H1 (cell line): ENCODE measurements at regions not wholly inside any gene's neighbourhood (a gene's known extent, or its start where the extent isn't known, plus 50 kb on each side); places are given as distances from the start of the nearest gene placed in this dataset.

ENCODE experiments used
- CTCF ChIA-PET: fragments of 300-600 bp; sonication (Branson Sonifier 250); formaldehyde crosslinking; loops from one replicate; lab custom pipeline; 2021; ENCODE audit not compliant: partially characterized antibody; lab: Charles Lee
- POLR2A ChIA-PET: fragments of 300-600 bp; sonication (Branson Sonifier 250); formaldehyde crosslinking; loops from one replicate; lab custom pipeline; 2021; ENCODE audit warnings: inconsistent platforms; ENCODE audit not compliant: partially characterized antibody; lab: Charles Lee
- DNase-seq, 2 experiments: peaks; one replicate each; pipeline versions ENCODE4 v3.0.0 to v3.0.0-alpha.2; 2010 to 2022; ENCODE audit warnings: low spot score in 2 of 2, low read depth in 1 of 2, mixed read lengths in 1 of 2
- FAIRE-seq: peaks from 2 replicates; lab custom pipeline; 2011; peaks lifted over from hg19 to GRCh38; lab: Jason Lieb, UNC
- H2AFZ ChIP-seq: 2 replicates; pipeline ENCODE4 v1.8.1; 2012; ENCODE audit warnings: low read length, inconsistent platforms
- H2AK5ac ChIP-seq: 2 replicates; pipeline ENCODE4 v1.6.1; 2013; ENCODE audit warnings: low read depth, low read length
- H2BK120ac ChIP-seq: replicated peaks from 2 replicates; pipeline ENCODE3; 2013; ENCODE audit warnings: low read depth, low read length, inconsistent platforms
- H2BK12ac ChIP-seq: 2 replicates; pipeline ENCODE4 v1.6.1; 2013; ENCODE audit warnings: low read depth, low read length
- H2BK15ac ChIP-seq: 2 replicates; pipeline ENCODE4 v1.6.1; 2013; ENCODE audit warnings: low read length
- H2BK20ac ChIP-seq: 2 replicates; pipeline ENCODE4 v1.6.1; 2013; ENCODE audit warnings: low read length
- H2BK5ac ChIP-seq: 2 replicates; pipeline ENCODE4 v1.6.1; 2013; ENCODE audit warnings: low read depth, low read length
- H3K14ac ChIP-seq: 2 replicates; pipeline ENCODE4 v1.6.1; 2013; ENCODE audit warnings: inconsistent platforms; ENCODE audit not compliant: insufficient read length
- H3K18ac ChIP-seq: 2 replicates; pipeline ENCODE4 v1.6.1; 2013; ENCODE audit warnings: low read length; ENCODE audit errors: extremely low read depth
- H3K23ac ChIP-seq: 2 replicates; pipeline ENCODE4 v1.6.1; 2013; ENCODE audit warnings: inconsistent platforms; ENCODE audit not compliant: insufficient read length
- H3K23me2 ChIP-seq: 2 replicates; pipeline ENCODE4 v1.6.1; 2013; ENCODE audit warnings: low read depth, low read length
- H3K27ac ChIP-seq: 2 replicates; pipeline ENCODE4 v1.6.1; 2011; ENCODE audit warnings: low read depth, low read length, inconsistent platforms
- H3K27me3 ChIP-seq, 4 experiments: replicated peaks in 1 of 4; 1 replicate in 1 of 4; 2 replicates in 3 of 4; pipeline versions ENCODE4 v1.6.1 to v1.8.1; 2011 to 2013; ENCODE audit warnings: low read length in 3 of 4, mild to moderate bottlenecking in 3 of 4, inconsistent platforms in 2 of 4, mixed read lengths in 2 of 4, moderate library complexity in 1 of 4; ENCODE audit not compliant: control insufficient read depth in 3 of 4, insufficient read depth in 3 of 4; ENCODE audit errors: extremely low read depth in 1 of 4
- H3K36me3 ChIP-seq, 4 experiments: 2 replicates each; pipeline versions ENCODE4 v1.6.1 to v1.8.1; 2011 to 2013; ENCODE audit warnings: mild to moderate bottlenecking in 4 of 4, low read length in 3 of 4, moderate library complexity in 2 of 4, control low read depth in 1 of 4, inconsistent platforms in 1 of 4; ENCODE audit not compliant: insufficient read depth in 4 of 4, control insufficient read depth in 2 of 4
- H3K4ac ChIP-seq: replicated peaks from 2 replicates; pipeline ENCODE3; 2013; ENCODE audit warnings: low read length, low read depth, mixed read lengths, inconsistent platforms; ENCODE audit not compliant: insufficient read length
- H3K4me1 ChIP-seq, 4 experiments: replicated peaks in 1 of 4; 1 replicate in 1 of 4; 2 replicates in 3 of 4; pipeline versions ENCODE4 v1.6.1 to v1.8.1; 2011 to 2013; ENCODE audit warnings: low read length in 3 of 4, inconsistent platforms in 2 of 4, mixed read lengths in 1 of 4; ENCODE audit not compliant: insufficient read depth in 4 of 4, control insufficient read depth in 3 of 4
- H3K4me2 ChIP-seq, 2 experiments: 2 replicates each; pipeline versions ENCODE4 v1.6.1 to v1.8.1; 2011 to 2013; ENCODE audit warnings: low read depth in 2 of 2, low read length in 2 of 2, control low read depth in 1 of 2, inconsistent platforms in 1 of 2, mild to moderate bottlenecking in 1 of 2; ENCODE audit not compliant: insufficient read depth in 1 of 2
- H3K4me3 ChIP-seq, 4 experiments: fragments of 200-600, 300-600 bp in 1 of 4; sonication (generic), shearing (Covaris generic), sonication (Bioruptor Twin) in 1 of 4; 2 replicates each; pipeline versions ENCODE4 v1.5.1 to v1.8.1; 2011 to 2016; ENCODE audit warnings: low read length in 4 of 4, low read depth in 3 of 4, control low read depth in 2 of 4, inconsistent platforms in 2 of 4, mild to moderate bottlenecking in 2 of 4, mixed read lengths in 1 of 4, moderate library complexity in 1 of 4; ENCODE audit not compliant: insufficient read depth in 2 of 4; ENCODE audit errors: extremely low read depth in 1 of 4
- H3K56ac ChIP-seq: replicated peaks from 2 replicates; pipeline ENCODE3; 2013; ENCODE audit warnings: low read depth, mild to moderate bottlenecking, mixed read lengths, low read length, inconsistent platforms; ENCODE audit not compliant: insufficient read length
- H3K79me1 ChIP-seq: 2 replicates; pipeline ENCODE4 v1.6.1; 2013; ENCODE audit warnings: low read depth, low read length, control low read depth
- H3K79me2 ChIP-seq, 2 experiments: 2 replicates each; pipeline versions ENCODE4 v1.6.1 to v1.8.1; 2012 to 2013; ENCODE audit warnings: low read length in 2 of 2, mild to moderate bottlenecking in 2 of 2, inconsistent platforms in 1 of 2; ENCODE audit not compliant: insufficient read depth in 2 of 2, control insufficient read depth in 1 of 2
- H3K9ac ChIP-seq, 4 experiments: replicated peaks in 1 of 4; 1 replicate in 1 of 4; 2 replicates in 3 of 4; pipeline versions ENCODE4 v1.6.1 to v1.8.1; 2011 to 2013; ENCODE audit warnings: low read depth in 3 of 4, low read length in 3 of 4, control low read depth in 2 of 4, mild to moderate bottlenecking in 2 of 4, moderate library complexity in 2 of 4, inconsistent platforms in 1 of 4; ENCODE audit errors: extremely low read depth in 1 of 4
- H3K9me3 ChIP-seq, 2 experiments: 2 replicates each; pipeline versions ENCODE4 v1.6.1 to v1.8.1; 2012 to 2013; ENCODE audit warnings: mild to moderate bottlenecking in 2 of 2, moderate library complexity in 2 of 2, control low read depth in 1 of 2, inconsistent platforms in 1 of 2, low read depth in 1 of 2, low read length in 1 of 2, mixed read lengths in 1 of 2; ENCODE audit not compliant: insufficient read depth in 2 of 2
- H4K20me1 ChIP-seq, 2 experiments: replicated peaks in 1 of 2; 2 replicates each; pipeline versions ENCODE3 to v1.8.1; 2011 to 2013; ENCODE audit warnings: inconsistent platforms in 2 of 2, low read length in 2 of 2, mild to moderate bottlenecking in 1 of 2; ENCODE audit not compliant: insufficient read depth in 2 of 2, control insufficient read depth in 1 of 2
- H4K5ac ChIP-seq: 2 replicates; pipeline ENCODE4 v1.6.1; 2013; ENCODE audit warnings: low read length, low read depth, mixed read lengths, inconsistent platforms; ENCODE audit not compliant: insufficient read length
- H4K8ac ChIP-seq: 2 replicates; pipeline ENCODE4 v1.8.0; 2013; ENCODE audit warnings: mild to moderate bottlenecking, moderate library complexity, low read length, inconsistent platforms; ENCODE audit not compliant: insufficient read depth; ENCODE audit errors: extremely low read depth
- H4K91ac ChIP-seq: replicated peaks from 2 replicates; pipeline ENCODE3; 2013; ENCODE audit warnings: low read length, mixed read lengths, inconsistent platforms; ENCODE audit not compliant: insufficient read length
- HDAC6 ChIP-seq: IDR thresholded peaks from one replicate; pipeline ENCODE4 v1.7.1; 2012; ENCODE audit warnings: low read depth, mild to moderate bottlenecking, inconsistent platforms, low read length, moderate library complexity
- WGBS, 2 experiments: shearing (Covaris generic) in 1 of 2; methylation state at CpG; one replicate each; pipeline versions ENCODE4 v1.1.6 to v1.1.7; 2013 to 2015; ENCODE audit warnings: low lambda C conversion rate in 2 of 2, mixed read lengths in 2 of 2, inconsistent platforms in 1 of 2, low coverage in 1 of 2, missing lambda C conversion rate in 1 of 2; ENCODE audit not compliant: insufficient replicate concordance in 2 of 2, insufficient coverage in 1 of 2, insufficient read length in 1 of 2; ENCODE audit errors: extremely low coverage in 1 of 2, missing lambda C conversion rate in 1 of 2; 5-methylcytosine and 5-hydroxymethylcytosine counted together
- TF ChIP-seq, protein P1 (sequence below): IDR thresholded peaks from 2 replicates; pipeline ENCODE4 v1.6.1; 2012; ENCODE audit warnings: low read length, inconsistent platforms

- Histone ChIP-seq H3K9ac (no peak overlapping the region), H3K27ac (no peak overlapping the region), H3K36me3 (no peaks in the 10 kb centered on the region), H2BK120ac (no peak overlapping the region), H3K4ac (no peak overlapping the region), H2BK5ac (no peak overlapping the region), H3K14ac (no peak overlapping the region), H3K4me3 (no peak overlapping the region), H3K4me1 (no peaks in the 10 kb centered on the region), H3K18ac (no peak overlapping the region), H3K79me1 (no peaks in the 10 kb centered on the region), H2BK15ac (no peak overlapping the region), H2AK5ac (no peak overlapping the region), H4K8ac (no peak overlapping the region), H3K27me3 (no peaks in the 10 kb centered on the region), H3K4me2 (no peak overlapping the region), H2BK12ac (no peak overlapping the region), H4K20me1 (no peaks in the 10 kb centered on the region), H3K56ac (no peak overlapping the region), H4K5ac (no peak overlapping the region), H3K79me2 (no peaks in the 10 kb centered on the region), H3K9me3 (no peaks in the 10 kb centered on the region), H2AFZ (no peak overlapping the region), H4K91ac (no peak overlapping the region), H2BK20ac (no peak overlapping the region), H3K23ac (no peak overlapping the region), H3K23me2 (no peaks in the 10 kb centered on the region)
- TF ChIP-seq HDAC6: no peak
- TF ChIP-seq, protein P1, sequence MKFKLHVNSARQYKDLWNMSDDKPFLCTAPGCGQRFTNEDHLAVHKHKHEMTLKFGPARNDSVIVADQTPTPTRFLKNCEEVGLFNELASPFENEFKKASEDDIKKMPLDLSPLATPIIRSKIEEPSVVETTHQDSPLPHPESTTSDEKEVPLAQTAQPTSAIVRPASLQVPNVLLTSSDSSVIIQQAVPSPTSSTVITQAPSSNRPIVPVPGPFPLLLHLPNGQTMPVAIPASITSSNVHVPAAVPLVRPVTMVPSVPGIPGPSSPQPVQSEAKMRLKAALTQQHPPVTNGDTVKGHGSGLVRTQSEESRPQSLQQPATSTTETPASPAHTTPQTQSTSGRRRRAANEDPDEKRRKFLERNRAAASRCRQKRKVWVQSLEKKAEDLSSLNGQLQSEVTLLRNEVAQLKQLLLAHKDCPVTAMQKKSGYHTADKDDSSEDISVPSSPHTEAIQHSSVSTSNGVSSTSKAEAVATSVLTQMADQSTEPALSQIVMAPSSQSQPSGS: no peak
- POLR2A ChIA-PET: no interaction called here
- no peak for FAIRE-seq
- 84% methylated on average over 2 of the region's 2 CpGs; no CpG with 5 or more reads in 1 of the 2 experiments for WGBS, 2 experiments
- no peak for DNase-seq
- CTCF ChIA-PET: no interaction called here
Measured at GRCh38 chr3:145981056-145981455, 179.9 kb downstream of the PLOD2 start.
